ENCODE measurements at regions not wholly inside any gene's neighbourhood (a gene's known extent, or its start where the extent isn't known, plus 50 kb on each side); places are given as distances from the start of the nearest gene placed in this dataset.

DNA sequence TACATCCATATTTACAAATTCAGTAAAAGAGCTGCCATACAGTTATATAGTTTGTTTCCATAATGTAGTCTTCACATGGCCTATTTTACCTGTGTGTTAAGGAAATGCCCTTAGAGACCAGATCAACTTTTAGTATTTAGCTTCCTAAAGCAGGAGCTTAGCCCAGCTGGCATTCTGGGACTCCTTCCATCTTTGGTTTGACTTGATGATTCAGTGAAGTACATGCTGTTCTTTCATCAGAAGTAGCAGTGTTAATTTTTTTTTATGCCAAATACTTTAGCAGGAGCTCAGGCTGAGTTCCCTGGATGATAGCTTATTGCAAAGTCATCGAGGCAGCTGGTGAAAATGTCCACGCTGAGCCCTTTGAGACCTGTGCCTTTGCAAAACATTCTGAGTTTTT, 101.0 kb downstream of the FOXG1 start:
- H3K9me3 Mint-ChIP-seq, result no peaks in the 10 kb centered on the region

DNA sequence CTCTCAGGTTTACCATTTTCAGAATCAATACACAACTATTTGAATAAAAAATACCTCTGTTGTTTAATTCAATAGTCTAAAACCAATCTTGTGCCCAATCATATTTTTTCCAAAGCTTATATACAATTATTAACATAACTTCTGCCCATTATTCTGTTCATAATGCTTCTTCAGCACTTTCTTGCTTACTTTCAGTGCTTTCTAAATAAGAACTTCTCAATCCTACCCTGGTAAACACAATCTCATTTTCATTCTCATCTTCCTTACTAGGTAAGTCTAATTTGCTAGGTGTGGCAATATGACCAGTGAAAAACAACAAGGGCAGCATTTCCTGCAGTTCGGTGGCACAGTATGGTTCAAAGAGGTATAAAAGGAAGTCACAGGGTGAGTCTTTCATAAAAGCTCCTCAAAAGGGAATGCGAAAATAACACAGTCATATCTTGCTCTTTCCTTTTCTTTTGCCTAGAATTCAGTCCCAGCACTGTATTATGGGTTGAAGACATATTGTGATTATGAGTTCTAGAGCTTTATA, 103.5 kb downstream of the FOXG1 start:
- no peak overlapping the region for H3K4me3 Mint-ChIP-seq
- H3K36me3 Mint-ChIP-seq, result no peaks in the 10 kb centered on the region
- H3K27me3 Mint-ChIP-seq, result no peaks in the 10 kb centered on the region
- H3K4me1 Mint-ChIP-seq (ENCODE audit: unreplicated experiment), result no peaks in the 10 kb centered on the region
- TF ChIP-seq, protein P1, sequence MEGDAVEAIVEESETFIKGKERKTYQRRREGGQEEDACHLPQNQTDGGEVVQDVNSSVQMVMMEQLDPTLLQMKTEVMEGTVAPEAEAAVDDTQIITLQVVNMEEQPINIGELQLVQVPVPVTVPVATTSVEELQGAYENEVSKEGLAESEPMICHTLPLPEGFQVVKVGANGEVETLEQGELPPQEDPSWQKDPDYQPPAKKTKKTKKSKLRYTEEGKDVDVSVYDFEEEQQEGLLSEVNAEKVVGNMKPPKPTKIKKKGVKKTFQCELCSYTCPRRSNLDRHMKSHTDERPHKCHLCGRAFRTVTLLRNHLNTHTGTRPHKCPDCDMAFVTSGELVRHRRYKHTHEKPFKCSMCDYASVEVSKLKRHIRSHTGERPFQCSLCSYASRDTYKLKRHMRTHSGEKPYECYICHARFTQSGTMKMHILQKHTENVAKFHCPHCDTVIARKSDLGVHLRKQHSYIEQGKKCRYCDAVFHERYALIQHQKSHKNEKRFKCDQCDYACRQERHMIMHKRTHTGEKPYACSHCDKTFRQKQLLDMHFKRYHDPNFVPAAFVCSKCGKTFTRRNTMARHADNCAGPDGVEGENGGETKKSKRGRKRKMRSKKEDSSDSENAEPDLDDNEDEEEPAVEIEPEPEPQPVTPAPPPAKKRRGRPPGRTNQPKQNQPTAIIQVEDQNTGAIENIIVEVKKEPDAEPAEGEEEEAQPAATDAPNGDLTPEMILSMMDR (conservative IDR thresholded peaks at IDR 0.05), result no peak
- H3K27ac Mint-ChIP-seq, result no peak overlapping the region
- no peaks in the 10 kb centered on the region for H3K9me3 Mint-ChIP-seq
- DNase-seq (ENCODE audit: extremely low spot score, unreplicated experiment), result no peak

More for the DNA sequence above, 101.0 kb downstream of the FOXG1 start:
- TF ChIP-seq, protein P1 (conservative IDR thresholded peaks at IDR 0.05), result no peak
- H3K4me1 Mint-ChIP-seq (ENCODE audit: unreplicated experiment), result no peaks in the 10 kb centered on the region
- no peaks in the 10 kb centered on the region for H3K27me3 Mint-ChIP-seq
- H3K27ac Mint-ChIP-seq, result no peak overlapping the region
- H3K36me3 Mint-ChIP-seq, result no peaks in the 10 kb centered on the region
- H3K4me3 Mint-ChIP-seq, result no peak overlapping the region
- DNase-seq (ENCODE audit: extremely low spot score, unreplicated experiment), result no peak

DNA sequence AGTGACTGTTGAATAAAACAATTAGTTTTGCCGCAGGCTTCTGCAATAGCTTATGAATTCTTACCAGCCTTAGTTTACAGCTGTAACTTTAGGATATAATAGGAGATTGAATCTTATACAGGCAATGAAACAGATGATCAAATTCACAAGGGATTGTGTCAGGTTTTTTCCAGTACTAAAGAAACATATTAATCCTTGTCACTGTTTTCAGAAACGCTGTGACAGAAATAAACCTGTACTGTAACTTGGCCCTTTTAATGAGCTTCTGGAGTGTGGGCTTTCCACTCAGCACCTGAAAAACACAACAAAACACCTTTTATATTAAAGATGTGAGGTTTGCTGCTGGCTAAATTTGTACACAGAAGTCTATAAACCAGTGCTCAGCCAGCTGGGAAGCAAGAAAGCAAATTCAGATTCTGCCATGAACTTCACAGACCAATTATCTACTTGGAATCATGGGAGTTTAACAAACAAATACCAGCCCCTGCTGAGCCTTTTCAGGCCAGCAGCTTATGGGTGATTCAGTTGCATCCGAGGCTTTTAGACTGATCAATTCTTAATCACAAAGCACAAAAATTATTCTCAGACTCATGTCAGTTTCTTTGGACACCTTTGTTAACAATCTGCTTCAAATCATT, 109.5 kb downstream of the FOXG1 start:
- Mint-ChIP-seq H3K9me3 (no peaks in the 10 kb centered on the region), H3K4me3 (no peak overlapping the region), H3K4me1 (ENCODE audit: unreplicated experiment) (peaks cover 9% of the 10 kb centered on the region), H3K36me3 (no peaks in the 10 kb centered on the region), H3K27me3 (no peaks in the 10 kb centered on the region), H3K27ac (no peak overlapping the region)
- no peak for DNase-seq (ENCODE audit: extremely low spot score, unreplicated experiment)
- TF ChIP-seq, protein P1 (conservative IDR thresholded peaks at IDR 0.05), result no peak

DNA sequence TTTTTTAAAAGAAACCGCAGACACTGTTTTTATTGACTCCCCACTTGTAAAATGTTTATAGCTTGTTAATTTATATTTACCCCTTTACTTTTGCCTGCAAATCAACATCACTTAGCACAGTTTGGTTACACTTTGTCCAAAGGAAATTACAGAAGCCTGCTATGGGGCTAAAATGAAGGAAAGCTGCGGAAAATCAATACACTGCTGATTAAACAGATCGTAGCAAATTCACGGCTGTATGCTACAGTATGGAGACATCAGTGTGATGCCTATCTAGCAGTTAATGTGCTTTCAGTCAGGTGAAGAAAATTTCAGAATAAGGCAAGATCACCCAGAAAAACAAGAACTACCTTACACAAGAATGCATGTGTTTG, 110.0 kb downstream of the FOXG1 start:
- Mint-ChIP-seq H3K4me3 (no peak overlapping the region), H3K4me1 (ENCODE audit: unreplicated experiment) (peaks cover 9% of the 10 kb centered on the region), H3K27me3 (no peaks in the 10 kb centered on the region), H3K9me3 (no peaks in the 10 kb centered on the region), H3K27ac (no peak overlapping the region), H3K36me3 (no peaks in the 10 kb centered on the region)
- TF ChIP-seq, protein P1 (conservative IDR thresholded peaks at IDR 0.05), result no peak
- no peak for DNase-seq (ENCODE audit: extremely low spot score, unreplicated experiment)

DNA sequence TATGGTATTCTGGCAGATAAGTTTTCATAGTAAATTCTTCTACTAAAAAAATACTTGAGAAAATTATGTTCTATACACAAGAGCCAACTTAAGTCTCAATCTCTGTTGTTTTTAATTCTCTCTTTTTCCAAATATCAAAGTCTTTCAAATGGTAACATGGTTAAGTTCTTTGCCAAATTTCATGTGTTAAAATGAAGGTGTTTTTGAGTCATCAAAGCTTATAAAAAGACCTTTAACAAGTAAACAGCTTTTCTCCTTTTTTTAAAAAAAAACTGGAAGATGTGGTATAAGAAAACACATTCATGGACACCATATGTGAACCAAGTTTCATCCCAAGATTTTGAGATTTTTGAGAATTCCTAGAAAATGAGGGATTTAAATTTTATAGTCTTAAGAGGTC, 111.3 kb downstream of the FOXG1 start:
- H3K27ac Mint-ChIP-seq, result no peak overlapping the region
- H3K4me1 Mint-ChIP-seq (ENCODE audit: unreplicated experiment), result peaks cover 9% of the 10 kb centered on the region
- H3K4me3 Mint-ChIP-seq, result no peak overlapping the region
- H3K27me3 Mint-ChIP-seq, result no peaks in the 10 kb centered on the region
- no peaks in the 10 kb centered on the region for H3K36me3 Mint-ChIP-seq
- DNase-seq (ENCODE audit: extremely low spot score, unreplicated experiment), result no peak
- TF ChIP-seq, protein P1 (conservative IDR thresholded peaks at IDR 0.05), result no peak
- H3K9me3 Mint-ChIP-seq, result no peaks in the 10 kb centered on the region
